IMR-90 (cell line): ENCODE measurements at regions not wholly inside any gene's neighbourhood (a gene's known extent, or its start where the extent isn't known, plus 50 kb on each side); places are given as distances from the start of the nearest gene placed in this dataset.

ENCODE experiments used
- ATAC-seq: fragments of 200-7000 bp; cut with Tn5 transposase; 2 replicates; pipeline ENCODE4 v1.9.1; 2020; ENCODE audit warnings: low read depth, mild to moderate bottlenecking, moderate library complexity
- BruUV-seq: library from RNA; stranded (reverse); fragments of 400-500 nt; replicated peaks from 2 replicates; lab custom pipeline; 2021; lab: Mats Ljungman, UMichigan
- CTCF ChIA-PET: fragments of 300-600 bp; formaldehyde crosslinking; extraction: SDS; loops from one replicate; lab custom pipeline; 2021; ENCODE audit warnings: antibody characterized with exemption; lab: Yijun Ruan, JAX
- POLR2A ChIA-PET: fragments of 300-600 bp; sonication (Branson Sonifier 250); formaldehyde crosslinking; loops from one replicate; lab custom pipeline; 2022; ENCODE audit warnings: antibody characterized with exemption; ENCODE audit not compliant: unreplicated experiment; lab: Charles Lee
- DNase-seq: peaks from one replicate; pipeline ENCODE4 v3.0.0; 2013
- H2AFZ ChIP-seq: replicated peaks from 2 replicates; pipeline ENCODE3; 2013; ENCODE audit warnings: low read length, mild to moderate bottlenecking; ENCODE audit not compliant: poor library complexity
- H2AK5ac ChIP-seq: 2 replicates; pipeline ENCODE4 v1.6.1; 2013; ENCODE audit warnings: low read depth, low read length, inconsistent platforms
- H2AK9ac ChIP-seq: replicated peaks from 2 replicates; pipeline ENCODE3; 2013; ENCODE audit warnings: mild to moderate bottlenecking, low read depth, low read length, moderate library complexity; ENCODE audit not compliant: poor library complexity
- H2BK120ac ChIP-seq: 2 replicates; pipeline ENCODE4 v1.6.1; 2013; ENCODE audit warnings: low read depth, low read length, inconsistent platforms
- H2BK15ac ChIP-seq: 3 replicates; pipeline ENCODE4 v1.6.1; 2013; ENCODE audit warnings: low read depth, low read length, inconsistent platforms
- H2BK20ac ChIP-seq: 2 replicates; pipeline ENCODE4 v1.6.1; 2013; ENCODE audit warnings: low read depth, mild to moderate bottlenecking, inconsistent platforms, low read length, moderate library complexity
- H2BK5ac ChIP-seq: 2 replicates; pipeline ENCODE4 v1.6.1; 2013; ENCODE audit warnings: mild to moderate bottlenecking, low read depth, low read length, inconsistent platforms; ENCODE audit not compliant: poor library complexity, severe bottlenecking
- H3K14ac ChIP-seq: replicated peaks from 2 replicates; pipeline ENCODE4 v1.6.1; 2013; ENCODE audit warnings: low read depth, low read length, inconsistent platforms
- H3K18ac ChIP-seq: 2 replicates; pipeline ENCODE4 v1.6.1; 2013; ENCODE audit warnings: low read depth, low read length, control low read depth
- H3K23ac ChIP-seq: 2 replicates; pipeline ENCODE4 v1.6.1; 2013; ENCODE audit warnings: low read depth, low read length, inconsistent platforms
- H3K27ac ChIP-seq: 2 replicates; pipeline ENCODE4 v1.5.1; 2013; ENCODE audit warnings: mild to moderate bottlenecking, control low read depth, low read length; ENCODE audit not compliant: insufficient read depth
- H3K27me3 ChIP-seq: 2 replicates; pipeline ENCODE4 v1.6.1; 2013; ENCODE audit warnings: low read length; ENCODE audit not compliant: control insufficient read depth, insufficient read depth
- H3K36me3 ChIP-seq: 2 replicates; pipeline ENCODE4 v1.6.1; 2013; ENCODE audit warnings: low read length, mixed read lengths; ENCODE audit not compliant: control insufficient read depth, insufficient read depth
- H3K4ac ChIP-seq: 2 replicates; pipeline ENCODE4 v1.6.1; 2013; ENCODE audit warnings: low read depth, low read length, inconsistent platforms
- H3K4me1 ChIP-seq: 2 replicates; pipeline ENCODE4 v1.6.1; 2013; ENCODE audit warnings: low read length, mixed read lengths; ENCODE audit not compliant: control insufficient read depth, insufficient read depth
- H3K4me2 ChIP-seq: 2 replicates; pipeline ENCODE4 v1.6.1; 2013; ENCODE audit warnings: low read depth, mild to moderate bottlenecking, control low read depth, low read length, moderate library complexity
- H3K4me3 ChIP-seq: 2 replicates; pipeline ENCODE4 v1.5.1; 2013; ENCODE audit warnings: low read depth, mild to moderate bottlenecking, control low read depth, low read length, moderate library complexity; ENCODE audit not compliant: insufficient read depth
- H3K56ac ChIP-seq: 2 replicates; pipeline ENCODE4 v1.6.1; 2013; ENCODE audit warnings: low read length, inconsistent platforms; ENCODE audit not compliant: insufficient read depth; ENCODE audit errors: extremely low read depth
- H3K79me1 ChIP-seq, 2 experiments: 2 replicates each; pipeline ENCODE4 v1.6.1; 2013; ENCODE audit warnings: low read length in 2 of 2, inconsistent platforms in 1 of 2, low read depth in 1 of 2
- H3K9ac ChIP-seq: 2 replicates; pipeline ENCODE4 v1.6.1; 2013; ENCODE audit warnings: low read depth, low read length, control low read depth
- H3K9me1 ChIP-seq: 2 replicates; pipeline ENCODE4 v1.6.1; 2013; ENCODE audit warnings: low read length, inconsistent platforms; ENCODE audit not compliant: insufficient read depth
- H3K9me3 ChIP-seq: 2 replicates; pipeline ENCODE4 v1.6.1; 2013; ENCODE audit warnings: low read length; ENCODE audit not compliant: control insufficient read depth, insufficient read depth
- H4K20me1 ChIP-seq: 2 replicates; pipeline ENCODE4 v1.6.1; 2013; ENCODE audit warnings: low read length, inconsistent platforms; ENCODE audit not compliant: insufficient read depth
- H4K5ac ChIP-seq: 2 replicates; pipeline ENCODE4 v1.6.1; 2013; ENCODE audit warnings: mild to moderate bottlenecking, low read depth, low read length, control low read depth
- H4K8ac ChIP-seq, 2 experiments: 2 replicates each; pipeline ENCODE4 v1.6.1; 2013; ENCODE audit warnings: low read depth in 2 of 2, low read length in 2 of 2, control low read depth in 1 of 2, inconsistent platforms in 1 of 2
- H4K91ac ChIP-seq: 2 replicates; pipeline ENCODE4 v1.6.1; 2013; ENCODE audit warnings: low read depth, low read length, inconsistent platforms; ENCODE audit not compliant: insufficient read depth
- BHLHE40 ChIP-seq: fragments of 150-350 bp; IDR thresholded peaks from 2 replicates; pipeline ENCODE4 v1.6.1; 2016; ENCODE audit warnings: mild to moderate bottlenecking, low read depth, low read length
- CEBPB ChIP-seq: IDR thresholded peaks from 2 replicates; pipeline ENCODE4 v1.6.1; 2012; ENCODE audit warnings: low read depth, low read length, improper control_type of control experiment
- CHD1 ChIP-seq: IDR thresholded peaks from 2 replicates; pipeline ENCODE4 v1.6.1; 2012; ENCODE audit warnings: low read depth, low read length, improper control_type of control experiment
- ELK1 ChIP-seq: fragments of 150-350 bp; IDR thresholded peaks from 2 replicates; pipeline ENCODE4 v1.6.1; 2016; ENCODE audit warnings: low read depth, mild to moderate bottlenecking, low read length, moderate library complexity, borderline replicate concordance
- MAFK ChIP-seq: IDR thresholded peaks from 2 replicates; pipeline ENCODE4 v1.6.1; 2012; ENCODE audit warnings: low read depth, low read length, improper control_type of control experiment
- MAZ ChIP-seq: IDR thresholded peaks from 2 replicates; pipeline ENCODE4 v1.6.1; 2012; ENCODE audit warnings: low read depth, mild to moderate bottlenecking, low read length, improper control_type of control experiment, moderate library complexity, borderline replicate concordance
- NFE2L2 ChIP-seq: fragments of 150-350 bp; IDR thresholded peaks from 2 replicates; pipeline ENCODE4 v1.6.1; 2016; ENCODE audit warnings: low read depth, mild to moderate bottlenecking, low read length
- POLR2A ChIP-seq: IDR thresholded peaks from 2 replicates; pipeline ENCODE4 v1.6.1; 2012; ENCODE audit warnings: mild to moderate bottlenecking, low read depth, low read length
- RAD21 ChIP-seq: IDR thresholded peaks from 2 replicates; pipeline ENCODE4 v1.6.1; 2012; ENCODE audit warnings: low read length, improper control_type of control experiment
- SMC3 ChIP-seq: fragments of 150-350 bp; IDR thresholded peaks from 2 replicates; pipeline ENCODE4 v1.6.1; 2016; ENCODE audit warnings: low read depth, mild to moderate bottlenecking, antibody characterized with exemption, low read length, moderate library complexity
- USF2 ChIP-seq: fragments of 150-350 bp; IDR thresholded peaks from 2 replicates; pipeline ENCODE4 v1.6.1; 2017; ENCODE audit warnings: mild to moderate bottlenecking, antibody characterized with exemption, low read length, low read depth
- WGBS, 2 experiments: methylation state at CpG; one replicate each; pipeline versions ENCODE4 v1.1.5 to v1.1.7; 2013; ENCODE audit warnings: missing lambda C conversion rate in 2 of 2; ENCODE audit not compliant: insufficient read length in 1 of 2; ENCODE audit errors: extremely low coverage in 2 of 2; 5-methylcytosine and 5-hydroxymethylcytosine counted together
- dilution Hi-C: fragments of 300-500 bp; cut with HindIII; formaldehyde crosslinking; loops from one replicate; pipeline ENCODE4 v1.14.3; 2018; ENCODE audit warnings: low sequenced_read_pairs; ENCODE audit not compliant: unreplicated experiment
- in situ Hi-C: fragments of 300-500 bp; cut with MboI; formaldehyde crosslinking; loops from 3 replicates; pipeline ENCODE4 v1.14.3; 2019; ENCODE audit warnings: low sequenced_read_pairs, inconsistent platforms, mixed read lengths
- intact Hi-C: fragments of 100-400 bp; cut with micrococcal nuclease; formaldehyde crosslinking; loops from 2 replicates; pipeline ENCODE4 v1.10.0; 2022

- Histone ChIP-seq H2AK5ac (peak overlapping the region; percentile 7; the same call in 1 of the 2 replicates), H3K4ac (peak overlapping the region; percentile 83), H3K4me1 (peaks cover 12% of the 10 kb centered on the region), H4K91ac (peak overlapping the region; percentile 74), H3K9me1 (peaks cover 10% of the 10 kb centered on the region; the same call in 1 of the 2 replicates), H3K9me3 (peaks cover 2% of the 10 kb centered on the region; the same call in 1 of the 2 replicates), H3K36me3 (no peaks in the 10 kb centered on the region), H3K18ac (0 out of 2 replicates have a peak overlapping the region, but pooled peaks have one; percentile 9), H2BK5ac (no peak overlapping the region), H2BK20ac (peak overlapping the region; percentile 77), H3K14ac (peak overlapping the region; percentile 73; the same call in 1 of the 2 replicates), H3K56ac (no peak overlapping the region), H3K9ac (no peak overlapping the region), H3K4me2 (no peak overlapping the region), H3K27me3 (peaks cover 3% of the 10 kb centered on the region; the same call in 1 of the 2 replicates), H3K23ac (peak overlapping the region; percentile 11; the same call in 1 of the 2 replicates), H2AFZ (peak overlapping the region; percentile 5), H4K5ac (no peak overlapping the region), H3K27ac (no peak overlapping the region), H3K4me3 (no peak overlapping the region), H4K20me1 (no peaks in the 10 kb centered on the region), H2BK120ac (peak overlapping the region; percentile 86), H2BK15ac (peak overlapping the region; percentile 49; the same call in 1 of the 3 replicates), H3K79me1 (no peaks in the 10 kb centered on the region), H4K8ac (0 out of 4 replicates have a peak overlapping the region, but pooled peaks of 1 of the 2 experiments have one; percentile 6), H2AK9ac (no peak overlapping the region)
- ChIA-PET POLR2A (no interaction called here), CTCF (no interaction called here)
- no TSS peak for BruUV-seq
- TF ChIP-seq NFE2L2 (no peak), USF2 (no peak), RAD21 (no peak), ELK1 (no peak), CEBPB (no peak), MAFK (no peak), SMC3 (no peak), MAZ (no peak), POLR2A (no peak), BHLHE40 (no peak), CHD1 (no peak)
- DNase-seq (no peak), ATAC-seq (no peak)
- in situ Hi-C loops: no loop called here
- dilution Hi-C loops: no loop called here
- intact Hi-C loops: no loop called here
- WGBS, 2 experiments: 63% methylated on average over 6 of the region's 12 CpGs; no CpG with 5 or more reads in 1 of the 2 experiments
Measured at GRCh38 chrX:134737721-134738369, 59.2 kb downstream of the PABIR2 start.
